ENCODE measurements at regions not wholly inside any gene's neighbourhood (a gene's known extent, or its start where the extent isn't known, plus 50 kb on each side); places are given as distances from the start of the nearest gene placed in this dataset.

DNA sequence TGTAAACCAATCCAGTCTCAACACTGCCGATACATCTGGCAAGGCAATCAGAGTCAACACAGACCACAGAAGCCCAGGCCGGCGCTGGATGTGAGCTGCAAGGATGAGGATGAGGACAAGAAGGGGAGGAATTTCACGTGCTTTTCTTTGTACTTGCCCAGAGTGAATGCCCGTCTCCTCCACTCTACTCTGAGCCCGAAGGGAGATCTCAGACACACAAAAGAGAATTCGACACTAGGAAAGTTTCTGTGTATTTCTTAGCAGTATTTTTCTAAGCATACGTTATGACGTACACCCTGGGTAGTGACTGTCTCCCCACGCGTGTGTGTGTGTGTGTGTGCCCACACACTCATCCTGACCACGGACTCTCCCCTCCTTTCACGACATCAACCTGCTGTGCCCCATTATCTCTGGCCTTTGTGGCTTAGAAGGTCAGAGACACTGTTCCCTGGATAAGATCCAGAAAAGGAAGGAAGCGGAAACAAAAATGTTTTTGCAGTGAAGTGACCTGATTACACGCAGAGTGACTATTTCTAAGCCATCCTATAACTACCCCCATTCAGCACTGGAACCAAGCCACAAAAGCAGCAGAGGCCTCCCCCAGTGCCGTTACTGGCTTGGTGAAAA, 227.3 kb upstream of the DAPK1 start:
- Histone ChIP-seq H2BK15ac (ENCODE audit: low read depth, low read length) (no peak overlapping the region), H2AFZ (ENCODE audit: low read length) (no peak overlapping the region), H3K4me1 (ENCODE audit: insufficient read depth, low read length) (no peaks in the 10 kb centered on the region), H4K8ac (replicated peaks; ENCODE audit: insufficient read length, low read depth, low read length) (no peak overlapping the region), H3T11ph (ENCODE audit: low read length) (no peak overlapping the region), H3K4ac (ENCODE audit: low read depth, low read length) (no peak overlapping the region), H3K23ac (ENCODE audit: insufficient read length, low read depth, low read length) (no peak overlapping the region), H3K79me2 (ENCODE audit: insufficient read depth, low read length) (no peaks in the 10 kb centered on the region), H4K91ac (ENCODE audit: insufficient read length, low read depth, low read length) (no peak overlapping the region), H3K56ac (ENCODE audit: insufficient read length, low read depth, low read length) (no peak overlapping the region), H2AK5ac (ENCODE audit: insufficient read length, low read length) (no peak overlapping the region), H3K23me2 (ENCODE audit: insufficient read length, low read depth, low read length, poor library complexity, severe bottlenecking) (no peaks in the 10 kb centered on the region), H2BK12ac (ENCODE audit: insufficient read length, low read depth, low read length) (no peak overlapping the region), H4K5ac (ENCODE audit: insufficient read length, low read depth, low read length) (no peak overlapping the region), H3K14ac (ENCODE audit: insufficient read depth, low read length) (no peak overlapping the region), H3K9me3 (ENCODE audit: control insufficient read depth, low read depth, low read length) (no peaks in the 10 kb centered on the region), H3K4me2 (ENCODE audit: insufficient read depth, insufficient read length, low read length) (no peak overlapping the region), H2BK120ac (ENCODE audit: low read depth, low read length, poor library complexity, severe bottlenecking) (no peak overlapping the region), H3K27me3 (ENCODE audit: insufficient read depth, low read length) (no peaks in the 10 kb centered on the region), H3K9ac (ENCODE audit: extremely low read depth, insufficient read length, low read length) (no peak overlapping the region), H2BK5ac (ENCODE audit: insufficient read length, low read length) (no peak overlapping the region), H3K18ac (ENCODE audit: insufficient read length, low read depth, low read length) (no peak overlapping the region), H3K79me1 (ENCODE audit: insufficient read depth, low read depth, low read length, poor library complexity, severe bottlenecking) (no peaks in the 10 kb centered on the region), H2BK20ac (ENCODE audit: low read depth, low read length, poor library complexity, severe bottlenecking) (no peak overlapping the region), H3K27ac (ENCODE audit: insufficient read length, low read depth, low read length) (no peak overlapping the region), H4K20me1 (ENCODE audit: control insufficient read depth, insufficient read depth, insufficient read length) (no peaks in the 10 kb centered on the region)
- no CpG with 5 or more reads among the region's 16 CpGs for WGBS (ENCODE audit: extremely low coverage, insufficient read length, low lambda C conversion rate)
- peaks cover 1% of the 10 kb centered on the region for H3K27me3 Mint-ChIP-seq (ENCODE audit: low read depth)
- H3K4me3 Mint-ChIP-seq = no peak overlapping the region
- no peaks in the 10 kb centered on the region for H3K36me3 Mint-ChIP-seq (ENCODE audit: insufficient read depth in 1 of 3, low read depth in 3 of 3)
- H3K27ac Mint-ChIP-seq = no peak overlapping the region; a peak in 2 of 7 replicates
- no peaks in the 10 kb centered on the region for H3K9me3 Mint-ChIP-seq
- peaks cover 7 to 9% of the 10 kb centered on the region in 2 experiments for H3K4me1 Mint-ChIP-seq
- TF ChIP-seq, protein P1, sequence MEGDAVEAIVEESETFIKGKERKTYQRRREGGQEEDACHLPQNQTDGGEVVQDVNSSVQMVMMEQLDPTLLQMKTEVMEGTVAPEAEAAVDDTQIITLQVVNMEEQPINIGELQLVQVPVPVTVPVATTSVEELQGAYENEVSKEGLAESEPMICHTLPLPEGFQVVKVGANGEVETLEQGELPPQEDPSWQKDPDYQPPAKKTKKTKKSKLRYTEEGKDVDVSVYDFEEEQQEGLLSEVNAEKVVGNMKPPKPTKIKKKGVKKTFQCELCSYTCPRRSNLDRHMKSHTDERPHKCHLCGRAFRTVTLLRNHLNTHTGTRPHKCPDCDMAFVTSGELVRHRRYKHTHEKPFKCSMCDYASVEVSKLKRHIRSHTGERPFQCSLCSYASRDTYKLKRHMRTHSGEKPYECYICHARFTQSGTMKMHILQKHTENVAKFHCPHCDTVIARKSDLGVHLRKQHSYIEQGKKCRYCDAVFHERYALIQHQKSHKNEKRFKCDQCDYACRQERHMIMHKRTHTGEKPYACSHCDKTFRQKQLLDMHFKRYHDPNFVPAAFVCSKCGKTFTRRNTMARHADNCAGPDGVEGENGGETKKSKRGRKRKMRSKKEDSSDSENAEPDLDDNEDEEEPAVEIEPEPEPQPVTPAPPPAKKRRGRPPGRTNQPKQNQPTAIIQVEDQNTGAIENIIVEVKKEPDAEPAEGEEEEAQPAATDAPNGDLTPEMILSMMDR (conservative IDR thresholded peaks at IDR 0.05) = no peak
- DNase-seq = no peak
